ENCODE measurements at regions not wholly inside any gene's neighbourhood (a gene's known extent, or its start where the extent isn't known, plus 50 kb on each side); places are given as distances from the start of the nearest gene placed in this dataset.
"Not testable (repeated sequence)": the region's sequence is repeated elsewhere in the genome, so short reads cannot be mapped to it uniquely, and the experiment has no call there.

DNA sequence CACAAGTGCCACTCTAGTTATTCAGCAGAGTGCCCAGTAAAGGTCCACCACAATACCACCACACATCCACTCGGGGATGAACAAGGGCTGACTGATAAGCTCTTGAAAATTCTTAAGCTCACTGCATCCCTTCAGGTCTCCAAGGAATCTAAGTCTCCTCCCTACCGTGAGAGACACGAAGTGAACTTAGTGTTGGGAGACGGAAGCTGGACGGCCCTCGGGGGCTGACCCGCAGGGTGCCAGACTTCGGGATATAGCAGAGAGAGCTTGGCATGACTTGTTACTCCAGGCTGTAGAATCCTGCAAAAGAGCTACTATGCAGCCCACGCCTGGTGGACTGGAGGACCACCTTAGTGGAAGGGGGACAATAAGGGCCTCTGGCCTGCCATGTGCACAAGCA lies 75.1 kb downstream of the LYZL1 start:
- intact Hi-C loops (cut with DNase I); DNase-seq; H3K9me3 ChIP-seq; H3K4me3 ChIP-seq; H3K9ac ChIP-seq (ENCODE audit: low read depth in 2 of 2, low read length in 2 of 2); H3K27ac ChIP-seq; H3K4me1 ChIP-seq; H3K36me3 ChIP-seq; H3K27me3 ChIP-seq: not testable (repeated sequence)

DNA sequence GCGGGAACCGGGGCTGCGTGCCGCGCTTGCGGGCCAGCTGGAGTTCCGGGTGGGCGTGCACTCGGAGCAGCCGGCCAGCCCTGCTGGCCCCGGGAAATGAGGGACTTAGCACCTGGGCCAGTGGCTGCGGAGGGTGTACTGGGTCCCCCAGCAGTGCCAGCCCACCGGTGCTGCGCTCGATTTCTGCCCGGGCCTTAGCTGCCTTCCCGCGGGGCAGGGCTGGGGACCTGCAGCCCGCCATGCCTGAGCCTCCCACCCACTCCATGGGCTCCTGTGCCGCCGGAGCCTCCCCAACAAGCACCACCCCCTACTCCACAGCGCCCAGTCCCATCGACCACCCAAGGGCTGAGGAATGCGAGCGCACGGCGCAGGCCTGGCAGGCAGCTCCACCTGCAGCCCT lies 77.3 kb downstream of the LYZL1 start:
- H3K4me1 ChIP-seq; DNase-seq; H3K27ac ChIP-seq; H3K9me3 ChIP-seq; H3K9ac ChIP-seq (ENCODE audit: low read depth in 2 of 2, low read length in 2 of 2); H3K27me3 ChIP-seq; intact Hi-C loops (cut with DNase I); H3K36me3 ChIP-seq; H3K4me3 ChIP-seq: not testable (repeated sequence)

DNA sequence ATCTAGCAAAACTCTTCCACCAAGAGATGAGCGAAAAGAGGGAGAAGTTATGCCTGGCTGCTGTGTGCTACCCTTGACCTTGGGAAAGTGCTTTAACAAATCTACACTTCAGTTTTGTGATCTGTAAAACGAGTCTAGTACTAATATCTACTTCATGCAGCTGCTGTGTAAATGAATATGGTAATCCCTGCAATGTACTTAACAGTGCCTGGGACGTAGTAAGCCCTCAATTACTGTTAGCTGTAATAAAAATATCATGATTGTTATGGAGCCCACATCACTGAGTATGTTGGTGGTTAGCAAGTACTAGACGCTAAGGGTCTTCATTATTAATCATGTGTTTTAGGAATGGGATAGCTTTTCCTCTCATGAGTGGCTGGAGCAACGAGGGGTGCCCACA lies 80.5 kb downstream of the LYZL1 start:
- Histone ChIP-seq H3K27me3 (no peaks in the 10 kb centered on the region), H3K4me1 (no peaks in the 10 kb centered on the region), H3K36me3 (no peaks in the 10 kb centered on the region), H3K27ac (no peak overlapping the region), H3K4me3 (no peak overlapping the region), H3K9ac (ENCODE audit: low read depth in 2 of 2, low read length in 2 of 2) (no peak overlapping the region), H3K9me3 (no peaks in the 10 kb centered on the region)
- no peak for DNase-seq
- TF ChIP-seq, protein P1, sequence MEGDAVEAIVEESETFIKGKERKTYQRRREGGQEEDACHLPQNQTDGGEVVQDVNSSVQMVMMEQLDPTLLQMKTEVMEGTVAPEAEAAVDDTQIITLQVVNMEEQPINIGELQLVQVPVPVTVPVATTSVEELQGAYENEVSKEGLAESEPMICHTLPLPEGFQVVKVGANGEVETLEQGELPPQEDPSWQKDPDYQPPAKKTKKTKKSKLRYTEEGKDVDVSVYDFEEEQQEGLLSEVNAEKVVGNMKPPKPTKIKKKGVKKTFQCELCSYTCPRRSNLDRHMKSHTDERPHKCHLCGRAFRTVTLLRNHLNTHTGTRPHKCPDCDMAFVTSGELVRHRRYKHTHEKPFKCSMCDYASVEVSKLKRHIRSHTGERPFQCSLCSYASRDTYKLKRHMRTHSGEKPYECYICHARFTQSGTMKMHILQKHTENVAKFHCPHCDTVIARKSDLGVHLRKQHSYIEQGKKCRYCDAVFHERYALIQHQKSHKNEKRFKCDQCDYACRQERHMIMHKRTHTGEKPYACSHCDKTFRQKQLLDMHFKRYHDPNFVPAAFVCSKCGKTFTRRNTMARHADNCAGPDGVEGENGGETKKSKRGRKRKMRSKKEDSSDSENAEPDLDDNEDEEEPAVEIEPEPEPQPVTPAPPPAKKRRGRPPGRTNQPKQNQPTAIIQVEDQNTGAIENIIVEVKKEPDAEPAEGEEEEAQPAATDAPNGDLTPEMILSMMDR (IDR thresholded peaks at IDR 0.05): no peak
- intact Hi-C loops (cut with DNase I): no loop called here

DNA sequence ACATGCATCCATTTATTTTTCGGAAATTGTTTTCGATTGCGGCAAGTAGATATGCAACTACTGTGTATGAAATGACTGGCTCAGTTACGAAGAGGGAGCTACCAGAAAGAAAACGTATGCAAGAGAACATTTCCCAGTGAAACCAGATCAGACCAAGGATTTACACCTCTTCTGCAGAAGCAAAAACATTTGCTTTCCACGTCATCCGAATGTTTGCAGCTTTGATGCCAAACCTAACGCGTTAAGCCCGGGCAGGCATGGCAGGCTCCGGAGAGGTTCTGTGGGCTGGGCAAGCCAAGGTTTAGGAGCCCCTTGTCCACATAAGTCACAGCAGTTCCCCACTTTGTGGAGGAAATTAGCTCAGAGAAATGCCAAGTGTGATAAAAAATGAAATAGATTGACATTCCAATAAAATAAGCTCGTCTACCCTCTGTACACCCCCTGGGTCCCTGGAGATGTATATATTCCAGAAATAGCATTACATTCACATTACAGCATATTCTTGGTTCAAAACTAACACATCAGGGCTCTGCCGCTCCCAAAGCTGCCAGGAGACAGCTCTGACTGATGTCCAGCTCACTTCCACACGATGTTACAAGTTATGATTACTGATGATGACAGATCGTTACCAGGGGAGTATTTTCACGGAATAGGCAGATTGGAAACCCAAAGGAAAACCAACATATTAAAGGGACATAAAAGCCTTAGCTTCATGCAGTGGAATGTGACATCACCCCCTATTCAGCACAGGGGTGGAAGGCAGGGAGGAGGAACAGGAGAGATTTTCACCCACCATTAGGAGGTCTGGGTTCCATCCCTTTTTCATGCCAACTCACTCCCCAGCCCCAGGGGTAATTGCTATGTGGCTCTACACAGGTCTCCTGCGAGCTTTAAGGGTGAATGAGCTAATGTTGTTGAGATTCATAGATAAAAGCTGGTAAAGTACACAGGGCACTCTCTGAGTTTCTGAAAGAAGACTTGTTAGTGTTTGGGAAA lies 81.5 kb downstream of the LYZL1 start:
- Histone ChIP-seq H3K9me3 (no peaks in the 10 kb centered on the region), H3K9ac (ENCODE audit: low read depth in 2 of 2, low read length in 2 of 2) (no peak overlapping the region), H3K36me3 (no peaks in the 10 kb centered on the region), H3K4me3 (no peak overlapping the region), H3K27ac (no peak overlapping the region), H3K4me1 (no peaks in the 10 kb centered on the region), H3K27me3 (no peaks in the 10 kb centered on the region)
- intact Hi-C loops (cut with DNase I): no loop called here
- TF ChIP-seq, protein P1 (IDR thresholded peaks at IDR 0.05): no peak
- no peak for DNase-seq

DNA sequence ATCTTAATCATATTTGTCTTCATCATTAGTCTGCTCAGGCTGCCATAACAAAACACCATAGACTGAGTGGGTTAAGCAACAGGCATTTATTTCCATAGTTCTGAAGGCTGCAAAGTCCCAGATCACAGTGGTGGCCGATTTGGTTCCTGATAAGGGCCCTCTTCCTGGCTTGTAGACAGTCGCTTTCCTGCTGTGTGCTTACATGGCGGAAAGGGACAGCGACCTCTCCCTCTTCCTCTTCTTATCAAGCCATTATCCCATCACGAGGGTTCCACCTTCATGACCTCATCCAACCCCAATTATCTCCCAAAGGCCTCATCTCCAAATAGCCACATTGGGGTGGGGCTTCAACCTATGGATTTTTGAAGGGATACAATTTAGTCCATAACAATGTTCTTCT lies 84.0 kb downstream of the LYZL1 start:
- DNase-seq: no peak
- H3K4me3 ChIP-seq: no peak overlapping the region
- intact Hi-C loops (cut with DNase I): no loop called here
- H3K36me3 ChIP-seq: no peaks in the 10 kb centered on the region
- no peaks in the 10 kb centered on the region for H3K9me3 ChIP-seq
- no peaks in the 10 kb centered on the region for H3K4me1 ChIP-seq
- H3K27me3 ChIP-seq: no peaks in the 10 kb centered on the region
- TF ChIP-seq, protein P1 (IDR thresholded peaks at IDR 0.05): no peak
- H3K27ac ChIP-seq: no peak overlapping the region
- no peak overlapping the region for H3K9ac ChIP-seq (ENCODE audit: low read depth in 2 of 2, low read length in 2 of 2)

DNA sequence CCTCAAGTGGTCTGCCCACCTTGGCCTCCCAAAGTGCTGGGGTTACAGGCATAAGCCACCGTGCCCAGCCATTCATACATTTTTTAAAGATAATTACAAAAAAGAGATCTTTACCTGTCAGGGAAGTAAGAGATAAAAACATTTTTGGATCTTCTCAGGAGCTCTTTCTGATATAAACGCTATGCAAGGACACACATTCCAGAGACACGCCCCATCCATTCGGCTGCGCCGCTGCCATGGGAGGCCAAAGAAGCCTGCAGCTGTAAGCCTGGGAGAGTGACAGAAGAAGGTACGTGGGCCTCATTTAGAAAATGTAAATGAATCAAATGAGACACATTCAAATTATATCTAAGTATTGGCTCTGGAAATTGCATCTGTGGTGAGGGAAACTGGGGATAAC lies 85.3 kb downstream of the LYZL1 start:
- Histone ChIP-seq H3K9ac (ENCODE audit: low read depth in 2 of 2, low read length in 2 of 2) (no peak overlapping the region), H3K36me3 (no peaks in the 10 kb centered on the region), H3K4me1 (no peaks in the 10 kb centered on the region), H3K9me3 (no peaks in the 10 kb centered on the region), H3K4me3 (no peak overlapping the region), H3K27ac (no peak overlapping the region), H3K27me3 (no peaks in the 10 kb centered on the region)
- DNase-seq: no peak
- intact Hi-C loops (cut with DNase I): no loop called here
- TF ChIP-seq, protein P1 (IDR thresholded peaks at IDR 0.05): no peak
